HCT116 (cell line): ENCODE measurements at regions not wholly inside any gene's neighbourhood (a gene's known extent, or its start where the extent isn't known, plus 50 kb on each side); places are given as distances from the start of the nearest gene placed in this dataset.

Source experiments
- ATAC-seq: fragments of 200-7000 bp; cut with Tn5 transposase; 2 replicates; pipeline ENCODE4 v1.9.1; 2020; ENCODE audit warnings: mild to moderate bottlenecking, moderate library complexity
- BruUV-seq: library from RNA; stranded (reverse); fragments of 400-500 nt; replicated peaks from 2 replicates; lab custom pipeline; 2021; lab: Mats Ljungman, UMichigan
- CTCF ChIA-PET: fragments of 300-600 bp; sonication (Branson Sonifier 250); formaldehyde crosslinking; loops from one replicate; lab custom pipeline; 2021; ENCODE audit warnings: antibody characterized with exemption; lab: Charles Lee
- POLR2A ChIA-PET: fragments of 300-600, 350-600 bp; sonication (Branson Sonifier 250); formaldehyde crosslinking; loops from one replicate; lab custom pipeline; 2021; ENCODE audit warnings: antibody characterized with exemption; lab: Charles Lee
- RAD21 ChIA-PET, 2 experiments: fragments of 300-600 bp; sonication (Branson Sonifier 250); formaldehyde crosslinking; loops; one replicate each; lab custom pipeline; 2023; ENCODE audit warnings: low total read pairs in 2 of 2; ENCODE audit not compliant: uncharacterized antibody in 2 of 2, unreplicated experiment in 2 of 2, low non-redundant PET in 1 of 2; lab: Charles Lee
- DNase-seq: peaks from one replicate; pipeline ENCODE4 v3.0.0-alpha.2; 2010; ENCODE audit warnings: low read depth, low spot score
- H2AFZ ChIP-seq: fragments of 200-600 bp; shearing (Covaris generic), sonication (generic); 2 replicates; pipeline ENCODE4 v1.6.1; 2017; ENCODE audit warnings: low read depth, mixed run types, mixed read lengths, antibody characterized with exemption, low read length; ENCODE audit not compliant: poor library complexity, severe bottlenecking
- H3K27ac ChIP-seq: 2 replicates; pipeline ENCODE4 v1.5.1; 2012; ENCODE audit warnings: low read depth, low read length
- H3K27me3 ChIP-seq: fragments of 200-600 bp; sonication (generic); 2 replicates; pipeline ENCODE4 v1.6.1; 2016; ENCODE audit warnings: mixed run types, low read length, mixed read lengths; ENCODE audit not compliant: insufficient read depth
- H3K36me3 ChIP-seq, 2 experiments: fragments of 200-500 bp in 1 of 2; fragments of 200-600 bp in 1 of 2; sonication (Bioruptor generic) in 1 of 2; sonication (generic) in 1 of 2; 2 replicates each; pipeline versions ENCODE4 v1.5.1 to v1.6.1; 2014 to 2016; ENCODE audit warnings: low read length in 2 of 2, inconsistent platforms in 1 of 2, mixed read lengths in 1 of 2, mixed run types in 1 of 2; ENCODE audit not compliant: insufficient read depth in 2 of 2, control insufficient read depth in 1 of 2
- H3K4me1 ChIP-seq, 2 experiments: fragments of 200-600 bp in 1 of 2; sonication (generic) in 1 of 2; 2 replicates each; pipeline versions ENCODE4 v1.5.1 to v1.6.1; 2012 to 2017; ENCODE audit warnings: low read length in 2 of 2, inconsistent platforms in 1 of 2, mild to moderate bottlenecking in 1 of 2, mixed read lengths in 1 of 2, mixed run types in 1 of 2, moderate library complexity in 1 of 2; ENCODE audit not compliant: insufficient read depth in 2 of 2, control insufficient read depth in 1 of 2
- H3K4me2 ChIP-seq: fragments of 200-600 bp; sonication (generic); 2 replicates; pipeline ENCODE4 v1.6.1; 2017; ENCODE audit warnings: mixed run types, low read length, mixed read lengths
- H3K4me3 ChIP-seq, 2 experiments: fragments of 200-600 bp in 1 of 2; sonication (generic) in 1 of 2; replicated peaks in 1 of 2; 2 replicates each; pipeline ENCODE4 v1.5.1; 2011 to 2016; ENCODE audit warnings: low read length in 2 of 2, control low read depth in 1 of 2, low read depth in 1 of 2, mild to moderate bottlenecking in 1 of 2, mixed read lengths in 1 of 2, mixed run types in 1 of 2
- H3K79me2 ChIP-seq: fragments of 200-600 bp; sonication (generic); 2 replicates; pipeline ENCODE4 v1.6.1; 2017; ENCODE audit warnings: mild to moderate bottlenecking, mixed run types, low read length, moderate library complexity, mixed read lengths; ENCODE audit not compliant: insufficient read depth
- H3K9ac ChIP-seq: fragments of 200-600 bp; sonication (generic); 2 replicates; pipeline ENCODE4 v1.6.1; 2016; ENCODE audit warnings: low read length, mixed read lengths
- H3K9me2 ChIP-seq: fragments of 200-600 bp; sonication (generic), shearing (Covaris generic); 2 replicates; pipeline ENCODE4 v1.6.1; 2017; ENCODE audit warnings: mixed run types, mild to moderate bottlenecking, moderate library complexity; ENCODE audit not compliant: insufficient read depth
- H3K9me3 ChIP-seq, 2 experiments: fragments of 200-500 bp in 1 of 2; fragments of 200-600 bp in 1 of 2; sonication (Bioruptor generic) in 1 of 2; sonication (generic) in 1 of 2; 2 replicates each; pipeline ENCODE4 v1.6.1; 2014 to 2017; ENCODE audit warnings: low read length in 2 of 2, mixed read lengths in 2 of 2, inconsistent platforms in 1 of 2, low read depth in 1 of 2, mild to moderate bottlenecking in 1 of 2, mixed run types in 1 of 2, moderate library complexity in 1 of 2; ENCODE audit not compliant: control insufficient read depth in 1 of 2, insufficient read depth in 1 of 2
- H4K20me1 ChIP-seq: fragments of 200-600 bp; sonication (generic), shearing (Covaris generic); 2 replicates; pipeline ENCODE4 v1.6.1; 2017; ENCODE audit warnings: mixed run types, mild to moderate bottlenecking, moderate library complexity; ENCODE audit not compliant: insufficient read depth
- EGR1 ChIP-seq: IDR thresholded peaks from 2 replicates; pipeline ENCODE4 v1.6.1; 2012; ENCODE audit warnings: low read depth
- ELF1 ChIP-seq: IDR thresholded peaks from 2 replicates; pipeline ENCODE4 v1.6.1; 2012; ENCODE audit warnings: low read depth, borderline replicate concordance
- JUND ChIP-seq: IDR thresholded peaks from 2 replicates; pipeline ENCODE4 v1.6.1; 2012
- REST ChIP-seq: IDR thresholded peaks from 2 replicates; pipeline ENCODE4 v1.6.1; 2012; ENCODE audit warnings: low read depth
- TCF7L2 ChIP-seq: IDR thresholded peaks from 2 replicates; pipeline ENCODE4 v1.7.0; 2011; ENCODE audit warnings: borderline replicate concordance, inconsistent platforms; ENCODE audit not compliant: insufficient read depth, insufficient read length; ENCODE audit errors: extremely low read depth
- ZBTB33 ChIP-seq: IDR thresholded peaks from 2 replicates; pipeline ENCODE4 v1.6.1; 2011; ENCODE audit warnings: mild to moderate bottlenecking, low read length, moderate library complexity; ENCODE audit not compliant: insufficient replicate concordance; ENCODE audit errors: extremely low read depth
- ZNF274 ChIP-seq: fragments of 200-500 bp; sonication (Bioruptor generic); IDR thresholded peaks from 2 replicates; pipeline ENCODE4 v1.6.1; 2014; ENCODE audit warnings: mild to moderate bottlenecking, low read depth, low read length, inconsistent platforms
- intact Hi-C: fragments of 100-400 bp; cut with micrococcal nuclease; formaldehyde crosslinking; loops from 2 replicates; pipeline ENCODE4 v1.10.0; 2022

GRCh38 chr1:55376897-55377296 is 161.7 kb upstream of the USP24 start:
- no peak overlapping the region for H3K4me3 ChIP-seq
- CTCF ChIA-PET, result interaction anchor here (1.6 to 1.8 kb wide), 2 partner anchors 24 to 1200 kb away, joined by 5 to 10 read pairs; no protein-coding TSS in a partner anchor
- no peak overlapping the region for H3K9ac ChIP-seq
- no peak overlapping the region for H3K27ac ChIP-seq
- peaks cover 0 to 20% of the 10 kb centered on the region in 2 experiments; a peak in 1 of 4 replicates for H3K4me1 ChIP-seq
- no peak for ATAC-seq
- H3K9me3 ChIP-seq, result no peaks in the 10 kb centered on the region
- no TSS peak for BruUV-seq
- H3K79me2 ChIP-seq, result no peaks in the 10 kb centered on the region
- POLR2A ChIA-PET, result no interaction called here
- no peak for DNase-seq
- H3K27me3 ChIP-seq, result no peaks in the 10 kb centered on the region
- RAD21 ChIA-PET, result no interaction called here
- H3K9me2 ChIP-seq, result no peaks in the 10 kb centered on the region
- no peaks in the 10 kb centered on the region for H4K20me1 ChIP-seq
- H3K4me2 ChIP-seq, result no peak overlapping the region; the same call in 1 of the 2 replicates
- intact Hi-C loops, result loop anchor here (5.0 kb wide), 2 partner anchors 105 to 1210 kb away; no protein-coding TSS in a partner anchor
- TF ChIP-seq EGR1 (no peak), ELF1 (no peak), TCF7L2 (no peak), ZBTB33 (no peak), REST (no peak), JUND (no peak), ZNF274 (no peak)
- H3K36me3 ChIP-seq, result no peaks in the 10 kb centered on the region
- no peak overlapping the region for H2AFZ ChIP-seq
